ENCODE measurements at regions not wholly inside any gene's neighbourhood (a gene's known extent, or its start where the extent isn't known, plus 50 kb on each side); places are given as distances from the start of the nearest gene placed in this dataset.

GRCh38 chr14:92254786-92255185, 68.2 kb upstream of the SLC24A4 start:
- Mint-ChIP-seq H3K36me3 (ENCODE audit: low read depth) (no peaks in the 10 kb centered on the region), H3K27ac (no peak overlapping the region), H3K27me3 (peaks cover 48% of the 10 kb centered on the region), H3K4me1 (ENCODE audit: low read depth) (peaks cover 31% of the 10 kb centered on the region), H3K9me3 (no peaks in the 10 kb centered on the region), H3K4me3 (no peak overlapping the region)
- intact Hi-C loops (cut with micrococcal nuclease), result no loop called here

GRCh38 chr14:92258934-92259333, 64.0 kb upstream of the SLC24A4 start:
- H3K36me3 Mint-ChIP-seq (ENCODE audit: low read depth), result no peaks in the 10 kb centered on the region
- H3K4me1 Mint-ChIP-seq (ENCODE audit: low read depth), result peaks cover 56% of the 10 kb centered on the region

GRCh38 chr14:92259613-92260357, 63.2 kb upstream of the SLC24A4 start:
- intact Hi-C loops (cut with micrococcal nuclease), result no loop called here

More at GRCh38 chr14:92258934-92259333, 64.0 kb upstream of the SLC24A4 start:
- H3K27me3 Mint-ChIP-seq, result peaks cover 22% of the 10 kb centered on the region
- peak overlapping the region; percentile 37 for H3K27ac Mint-ChIP-seq
- no peak overlapping the region for H3K4me3 Mint-ChIP-seq
- no peaks in the 10 kb centered on the region for H3K9me3 Mint-ChIP-seq
- intact Hi-C loops (cut with micrococcal nuclease), result no loop called here

GRCh38 chr14:92263681-92264080, 59.3 kb upstream of the SLC24A4 start:
- intact Hi-C loops (cut with micrococcal nuclease), result no loop called here
- no peaks in the 10 kb centered on the region for H3K36me3 Mint-ChIP-seq (ENCODE audit: low read depth)
- H3K9me3 Mint-ChIP-seq, result no peaks in the 10 kb centered on the region
- peaks cover 64% of the 10 kb centered on the region for H3K4me1 Mint-ChIP-seq (ENCODE audit: low read depth)
- peaks cover 1% of the 10 kb centered on the region for H3K27me3 Mint-ChIP-seq
- H3K4me3 Mint-ChIP-seq, result peak overlapping the region; percentile 9
- H3K27ac Mint-ChIP-seq, result peak overlapping the region; percentile 79

More at GRCh38 chr14:92259613-92260357, 63.2 kb upstream of the SLC24A4 start:
- Mint-ChIP-seq H3K27ac (peak overlapping the region; percentile 80), H3K4me1 (ENCODE audit: low read depth) (peaks cover 58% of the 10 kb centered on the region), H3K4me3 (no peak overlapping the region), H3K27me3 (peaks cover 14% of the 10 kb centered on the region), H3K36me3 (ENCODE audit: low read depth) (no peaks in the 10 kb centered on the region), H3K9me3 (no peaks in the 10 kb centered on the region)

DNA sequence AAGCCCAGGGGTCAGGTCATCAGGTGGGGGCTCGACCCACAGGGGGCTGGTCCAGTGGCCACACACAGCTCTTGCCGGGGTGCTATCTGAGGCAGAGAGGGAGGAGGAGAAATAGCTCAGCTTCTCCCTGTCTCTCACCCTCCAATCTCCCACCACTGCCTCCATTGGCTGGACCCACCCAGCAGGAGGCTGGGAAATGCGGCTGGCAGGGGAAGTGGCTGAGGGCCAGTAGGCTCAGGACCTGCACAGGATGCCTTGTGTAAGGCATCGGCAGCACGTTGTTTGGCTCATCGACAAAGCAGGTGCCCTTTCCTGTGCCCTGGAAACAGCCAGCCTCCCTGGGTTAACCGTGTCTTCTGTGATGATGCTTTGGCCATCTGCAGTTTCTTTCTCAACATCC, 58.8 kb upstream of the SLC24A4 start:
- intact Hi-C loops (cut with micrococcal nuclease), result no loop called here
- Mint-ChIP-seq H3K4me3 (no peak overlapping the region), H3K4me1 (ENCODE audit: low read depth) (peaks cover 59% of the 10 kb centered on the region), H3K27ac (peak overlapping the region; percentile 79), H3K36me3 (ENCODE audit: low read depth) (no peaks in the 10 kb centered on the region), H3K9me3 (no peaks in the 10 kb centered on the region), H3K27me3 (peaks cover 3% of the 10 kb centered on the region)

- intact Hi-C loops (cut with micrococcal nuclease), result no loop called here
- no peak overlapping the region for H3K4me3 Mint-ChIP-seq
- peaks cover 41% of the 10 kb centered on the region for H3K4me1 Mint-ChIP-seq (ENCODE audit: low read depth)
- peaks cover 9% of the 10 kb centered on the region for H3K27me3 Mint-ChIP-seq
- no peaks in the 10 kb centered on the region for H3K9me3 Mint-ChIP-seq
- H3K36me3 Mint-ChIP-seq (ENCODE audit: low read depth), result no peaks in the 10 kb centered on the region
- no peak overlapping the region for H3K27ac Mint-ChIP-seq
These were observed 56.7 kb upstream of the SLC24A4 start for GRCh38 chr14:92266216-92266615.
